Fibroblast of lung (primary cell): ENCODE measurements at regions not wholly inside any gene's neighbourhood (a gene's known extent, or its start where the extent isn't known, plus 50 kb on each side); places are given as distances from the start of the nearest gene placed in this dataset.

Source experiments
- DNase-seq, 2 donors: peaks; one replicate each; pipeline versions ENCODE4 v3.0.0 to v3.0.0-alpha.2; 2010; ENCODE audit warnings: low read depth in 2 of 2
- H2AFZ ChIP-seq: 2 replicates; pipeline ENCODE4 v1.5.1; 2012; ENCODE audit warnings: low read length, control low read depth, inconsistent platforms
- H3K27ac ChIP-seq: 2 replicates; pipeline ENCODE4 v1.5.1; 2011; ENCODE audit warnings: low read length, control low read depth; ENCODE audit not compliant: insufficient read depth
- H3K27me3 ChIP-seq: 2 replicates; pipeline ENCODE4 v1.5.1; 2011; ENCODE audit warnings: mild to moderate bottlenecking, low read length; ENCODE audit not compliant: control insufficient read depth, insufficient read depth
- H3K36me3 ChIP-seq: 2 replicates; pipeline ENCODE4 v1.5.1; 2011; ENCODE audit warnings: low read length; ENCODE audit not compliant: control insufficient read depth, insufficient read depth
- H3K4me1 ChIP-seq: 2 replicates; pipeline ENCODE4 v1.5.1; 2011; ENCODE audit warnings: low read length; ENCODE audit not compliant: control insufficient read depth, insufficient read depth; ENCODE audit errors: extremely low read depth
- H3K4me2 ChIP-seq: 2 replicates; pipeline ENCODE4 v1.5.1; 2011; ENCODE audit warnings: low read length, control low read depth; ENCODE audit not compliant: insufficient read depth; ENCODE audit errors: extremely low read depth
- H3K4me3 ChIP-seq, 4 experiments: fragments of 200-600 bp in 1 of 4; sonication (generic) in 1 of 4; replicated peaks in 1 of 4; 2 replicates each; pipeline ENCODE4 v1.5.1; 2011 to 2016; ENCODE audit warnings: low read length in 4 of 4, low read depth in 3 of 4, mild to moderate bottlenecking in 3 of 4, control low read depth in 2 of 4, inconsistent platforms in 1 of 4, mixed read lengths in 1 of 4; ENCODE audit not compliant: insufficient read depth in 1 of 4; ENCODE audit errors: control extremely low read depth in 1 of 4
- H3K79me2 ChIP-seq: 2 replicates; pipeline ENCODE4 v1.5.1; 2012; ENCODE audit warnings: mild to moderate bottlenecking, low read length, inconsistent platforms; ENCODE audit not compliant: control insufficient read depth, insufficient read depth
- H3K9ac ChIP-seq: 2 replicates; pipeline ENCODE4 v1.5.1; 2011; ENCODE audit warnings: mild to moderate bottlenecking, low read length, control low read depth; ENCODE audit not compliant: insufficient read depth
- H3K9me3 ChIP-seq: 2 replicates; pipeline ENCODE4 v1.5.1; 2012; ENCODE audit warnings: low read depth, low read length; ENCODE audit not compliant: control insufficient read depth, insufficient read depth
- H4K20me1 ChIP-seq: 2 replicates; pipeline ENCODE4 v1.5.1; 2011; ENCODE audit warnings: low read length; ENCODE audit not compliant: control insufficient read depth, insufficient read depth; ENCODE audit errors: extremely low read depth
- EZH2 ChIP-seq: IDR thresholded peaks from 2 replicates; pipeline ENCODE4 v1.5.1; 2012; ENCODE audit warnings: low read length, control low read depth, mild to moderate bottlenecking; ENCODE audit errors: missing control alignments
- TF ChIP-seq, protein P1 (sequence below), 2 donors: IDR thresholded peaks in 1 of 2; conservative IDR thresholded peaks in 1 of 2; 1 replicate in 1 of 2; 2 replicates in 1 of 2; pipeline ENCODE4 v1.5.1; 2011 to 2012; ENCODE audit warnings: low read length in 2 of 2, control low read depth in 1 of 2, inconsistent platforms in 1 of 2, low read depth in 1 of 2, mild to moderate bottlenecking in 1 of 2

DNA sequence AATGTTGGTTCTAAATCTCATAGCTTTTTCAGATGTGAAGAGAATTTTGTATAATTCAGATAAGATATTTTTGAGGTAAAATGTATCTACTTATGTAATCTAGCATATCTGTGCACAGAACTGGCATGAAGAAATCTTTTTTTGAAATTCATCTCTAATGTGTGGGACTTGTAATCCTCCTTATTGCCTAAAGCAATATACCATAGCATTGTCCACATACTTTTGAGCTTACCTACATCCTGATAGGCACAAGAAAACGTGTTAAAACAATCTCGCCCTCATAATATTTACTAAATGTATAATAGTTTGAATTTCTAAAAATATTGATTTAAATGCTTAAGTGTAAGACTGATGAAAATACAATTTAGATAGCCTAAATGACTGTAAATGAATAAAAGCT lies 1686.5 kb upstream of the ACO1 start:
- Histone ChIP-seq H4K20me1 (no peaks in the 10 kb centered on the region), H3K9me3 (no peaks in the 10 kb centered on the region), H3K4me3 (no peak overlapping the region), H3K4me2 (no peak overlapping the region), H2AFZ (no peak overlapping the region), H3K27me3 (no peaks in the 10 kb centered on the region), H3K27ac (no peak overlapping the region), H3K36me3 (no peaks in the 10 kb centered on the region), H3K4me1 (no peaks in the 10 kb centered on the region), H3K79me2 (no peaks in the 10 kb centered on the region), H3K9ac (no peak overlapping the region)
- no peak for TF ChIP-seq EZH2
- TF ChIP-seq, protein P1, sequence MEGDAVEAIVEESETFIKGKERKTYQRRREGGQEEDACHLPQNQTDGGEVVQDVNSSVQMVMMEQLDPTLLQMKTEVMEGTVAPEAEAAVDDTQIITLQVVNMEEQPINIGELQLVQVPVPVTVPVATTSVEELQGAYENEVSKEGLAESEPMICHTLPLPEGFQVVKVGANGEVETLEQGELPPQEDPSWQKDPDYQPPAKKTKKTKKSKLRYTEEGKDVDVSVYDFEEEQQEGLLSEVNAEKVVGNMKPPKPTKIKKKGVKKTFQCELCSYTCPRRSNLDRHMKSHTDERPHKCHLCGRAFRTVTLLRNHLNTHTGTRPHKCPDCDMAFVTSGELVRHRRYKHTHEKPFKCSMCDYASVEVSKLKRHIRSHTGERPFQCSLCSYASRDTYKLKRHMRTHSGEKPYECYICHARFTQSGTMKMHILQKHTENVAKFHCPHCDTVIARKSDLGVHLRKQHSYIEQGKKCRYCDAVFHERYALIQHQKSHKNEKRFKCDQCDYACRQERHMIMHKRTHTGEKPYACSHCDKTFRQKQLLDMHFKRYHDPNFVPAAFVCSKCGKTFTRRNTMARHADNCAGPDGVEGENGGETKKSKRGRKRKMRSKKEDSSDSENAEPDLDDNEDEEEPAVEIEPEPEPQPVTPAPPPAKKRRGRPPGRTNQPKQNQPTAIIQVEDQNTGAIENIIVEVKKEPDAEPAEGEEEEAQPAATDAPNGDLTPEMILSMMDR (conservative IDR thresholded peaks at IDR 0.05 in 1 of 2, IDR thresholded peaks at IDR 0.05 in 1 of 2; ENCODE audit: low read depth in 1 of 2, low read length in 2 of 2): no peak
- DNase-seq: no peak

DNA sequence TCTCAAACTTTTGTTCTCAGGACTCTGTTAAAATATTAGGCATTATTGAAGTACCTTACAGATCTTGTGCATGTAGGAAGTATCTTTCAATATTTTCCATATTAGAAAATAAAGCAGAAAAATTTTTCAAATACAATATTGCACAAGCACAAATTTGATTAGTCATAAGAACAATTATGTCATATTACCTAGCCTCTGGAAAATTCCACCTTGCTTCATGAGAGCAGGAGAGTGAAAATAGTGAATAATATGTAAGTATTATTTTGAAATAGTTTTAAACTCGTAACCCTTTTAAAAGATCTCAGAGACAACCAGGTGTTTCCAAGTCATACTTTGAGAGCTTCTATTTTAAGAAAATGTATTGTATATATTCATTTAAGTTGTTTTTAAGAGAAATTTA lies 1672.9 kb upstream of the ACO1 start:
- no peak overlapping the region for H2AFZ ChIP-seq
- no peak for TF ChIP-seq EZH2
- TF ChIP-seq, protein P1 (conservative IDR thresholded peaks at IDR 0.05 in 1 of 2, IDR thresholded peaks at IDR 0.05 in 1 of 2; ENCODE audit: low read depth in 1 of 2, low read length in 2 of 2): no peak
- H3K4me1 ChIP-seq: no peaks in the 10 kb centered on the region
- no peaks in the 10 kb centered on the region for H4K20me1 ChIP-seq
- no peak overlapping the region for H3K27ac ChIP-seq
- DNase-seq: no peak
- no peaks in the 10 kb centered on the region for H3K36me3 ChIP-seq
- no peak overlapping the region for H3K4me3 ChIP-seq
- H3K9ac ChIP-seq: no peak overlapping the region
- H3K79me2 ChIP-seq: no peaks in the 10 kb centered on the region
- no peak overlapping the region for H3K4me2 ChIP-seq
- no peaks in the 10 kb centered on the region for H3K9me3 ChIP-seq
- no peaks in the 10 kb centered on the region for H3K27me3 ChIP-seq

DNA sequence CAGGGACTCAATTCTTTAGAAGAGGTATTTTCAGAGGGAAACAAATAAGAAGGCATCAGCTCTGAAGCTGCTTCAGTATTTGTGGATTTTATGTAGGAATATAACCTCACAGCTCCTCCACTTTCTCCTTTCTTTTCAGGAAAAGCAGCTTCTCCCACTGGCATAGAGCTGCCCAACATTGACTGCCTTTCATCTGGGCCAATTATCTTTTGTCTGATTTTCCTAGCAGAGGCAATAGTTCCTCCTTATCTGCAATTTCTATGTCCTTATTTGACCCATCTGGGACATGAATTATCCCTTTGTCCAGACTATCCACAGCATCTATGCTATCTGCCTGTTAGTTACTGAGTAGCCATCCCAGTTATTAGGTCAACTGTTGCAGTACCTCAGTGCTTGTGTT lies 1671.2 kb upstream of the ACO1 start:
- Histone ChIP-seq H3K27me3 (no peaks in the 10 kb centered on the region), H3K4me3 (no peak overlapping the region), H2AFZ (no peak overlapping the region), H3K9ac (no peak overlapping the region), H3K9me3 (no peaks in the 10 kb centered on the region), H3K27ac (no peak overlapping the region), H3K36me3 (no peaks in the 10 kb centered on the region), H3K4me1 (no peaks in the 10 kb centered on the region), H3K79me2 (no peaks in the 10 kb centered on the region), H4K20me1 (no peaks in the 10 kb centered on the region), H3K4me2 (no peak overlapping the region)
- DNase-seq: no peak
- TF ChIP-seq, protein P1 (conservative IDR thresholded peaks at IDR 0.05 in 1 of 2, IDR thresholded peaks at IDR 0.05 in 1 of 2; ENCODE audit: low read depth in 1 of 2, low read length in 2 of 2): no peak
- no peak for TF ChIP-seq EZH2
